ENCODE measurements at regions not wholly inside any gene's neighbourhood (a gene's known extent, or its start where the extent isn't known, plus 50 kb on each side); places are given as distances from the start of the nearest gene placed in this dataset.
"Not testable (repeated sequence)": the region's sequence is repeated elsewhere in the genome, so short reads cannot be mapped to it uniquely, and the experiment has no call there.

DNA sequence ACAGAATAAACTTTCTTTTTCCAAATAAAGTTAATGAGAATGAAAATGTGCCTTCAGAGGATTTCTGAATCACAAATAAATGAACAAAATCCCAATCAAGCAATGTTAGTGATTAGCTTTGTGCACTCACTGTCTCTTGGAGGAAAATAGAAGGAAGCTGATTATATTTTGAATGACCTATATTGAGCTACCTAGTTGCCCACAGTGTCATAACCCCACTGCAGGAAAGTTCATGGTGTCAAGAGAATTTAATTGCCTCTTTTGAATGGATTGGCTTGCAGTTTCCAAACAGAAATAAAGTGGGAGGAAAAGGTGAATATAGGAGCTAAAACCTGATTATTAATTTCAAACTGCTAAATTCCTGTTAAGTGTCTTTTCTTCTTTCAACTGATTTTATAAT is 515.9 kb downstream of the JRKL start:
- DNase-seq (ENCODE audit: low spot score), result no peak

DNA sequence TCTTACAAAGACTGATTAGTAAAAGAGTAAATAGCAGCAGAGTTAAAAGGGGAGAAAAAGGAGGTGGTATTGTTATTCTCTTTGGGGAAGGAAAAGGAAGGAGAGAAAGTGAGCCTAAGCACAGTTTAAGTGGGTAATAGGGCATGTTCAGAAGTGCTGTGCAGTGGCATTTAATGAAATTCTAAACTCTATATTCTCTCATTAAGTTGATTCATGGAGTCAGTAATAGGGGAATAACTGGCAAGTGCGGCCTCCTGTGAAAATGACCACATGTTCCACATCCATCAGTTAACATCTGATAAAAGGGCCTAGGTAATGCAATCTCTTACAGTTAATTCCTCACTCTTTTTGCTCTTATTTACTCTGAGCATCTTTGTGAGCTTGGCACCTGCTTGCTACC is 516.7 kb downstream of the JRKL start:
- DNase-seq (ENCODE audit: low spot score), result no peak

DNA sequence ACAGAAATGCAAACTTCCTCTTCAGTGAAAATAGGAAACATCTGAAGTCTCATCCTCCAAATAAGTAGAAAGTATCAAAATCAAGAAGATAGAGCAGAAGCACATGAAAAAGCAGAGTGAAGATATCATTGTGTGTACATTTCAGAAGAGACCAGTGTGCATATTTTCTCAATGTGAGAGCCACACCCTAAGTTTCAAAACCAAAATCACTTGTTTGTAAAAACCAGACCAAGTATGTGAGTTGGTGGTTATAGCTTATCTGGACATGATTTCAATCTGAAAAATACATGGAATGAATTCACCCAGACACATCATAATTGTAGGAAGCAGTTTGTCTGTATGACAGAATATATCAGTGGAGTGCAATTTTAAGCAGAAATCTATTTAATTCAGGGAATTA is 536.0 kb downstream of the JRKL start:
- no peak for DNase-seq (ENCODE audit: low spot score)

DNA sequence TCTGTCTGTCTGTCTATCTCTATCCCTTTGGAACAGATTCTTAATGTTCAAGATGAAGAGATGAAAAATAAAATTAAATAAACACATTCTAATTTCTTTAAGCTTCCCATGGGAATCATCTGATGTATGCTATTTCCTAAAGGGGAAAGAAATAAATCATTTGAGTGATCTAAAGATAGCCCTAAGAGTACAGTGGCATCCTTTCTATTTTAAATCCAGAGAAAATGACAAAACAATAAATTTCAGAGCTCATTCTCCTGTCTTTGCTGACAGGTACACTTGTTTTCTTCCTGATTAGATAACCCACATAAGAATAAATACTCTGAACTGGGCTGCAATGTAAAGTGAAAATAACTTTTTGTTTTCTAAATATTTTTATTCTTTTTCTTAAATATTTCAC is 550.4 kb downstream of the JRKL start:
- no peak for DNase-seq (ENCODE audit: low spot score)

DNA sequence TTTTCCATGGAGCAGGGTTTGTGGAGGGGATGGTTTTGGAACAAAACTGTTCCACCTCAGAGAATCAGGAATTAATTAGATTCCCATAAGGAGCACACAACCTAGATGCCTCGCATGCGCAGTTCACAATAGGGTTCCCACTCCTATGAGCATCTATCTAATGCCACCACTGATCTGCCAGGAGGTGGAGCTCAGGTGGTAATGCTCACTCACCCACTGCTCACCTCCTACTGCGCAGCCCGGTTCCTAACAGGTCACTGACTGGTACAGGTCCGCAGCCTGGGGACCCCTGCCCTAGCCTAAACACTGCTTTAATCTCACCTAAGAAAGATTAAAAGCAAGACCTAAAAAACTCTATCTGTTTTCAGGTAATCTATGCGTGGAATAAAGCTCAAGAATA is 553.0 kb downstream of the JRKL start:
- DNase-seq (ENCODE audit: low spot score), result no peak

DNA sequence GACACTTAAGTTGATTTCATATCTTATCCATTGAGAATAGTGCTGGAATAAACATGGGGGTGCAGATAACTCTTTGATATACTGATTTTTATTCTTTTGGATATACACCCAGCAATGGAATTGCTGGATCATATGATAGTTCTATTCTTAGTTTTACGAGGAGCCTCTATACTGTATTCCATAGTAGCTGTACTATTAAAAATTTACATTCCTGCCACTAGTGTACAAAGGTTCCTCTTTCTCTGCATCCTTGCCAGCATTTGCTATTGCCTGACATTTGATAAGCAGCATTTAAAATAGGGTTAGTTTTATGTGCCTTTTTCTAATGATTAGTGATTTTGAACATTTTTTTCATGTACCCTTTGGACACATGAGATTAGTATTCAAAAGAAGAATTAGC is 554.2 kb downstream of the JRKL start:
- DNase-seq (ENCODE audit: low spot score), result no peak

DNA sequence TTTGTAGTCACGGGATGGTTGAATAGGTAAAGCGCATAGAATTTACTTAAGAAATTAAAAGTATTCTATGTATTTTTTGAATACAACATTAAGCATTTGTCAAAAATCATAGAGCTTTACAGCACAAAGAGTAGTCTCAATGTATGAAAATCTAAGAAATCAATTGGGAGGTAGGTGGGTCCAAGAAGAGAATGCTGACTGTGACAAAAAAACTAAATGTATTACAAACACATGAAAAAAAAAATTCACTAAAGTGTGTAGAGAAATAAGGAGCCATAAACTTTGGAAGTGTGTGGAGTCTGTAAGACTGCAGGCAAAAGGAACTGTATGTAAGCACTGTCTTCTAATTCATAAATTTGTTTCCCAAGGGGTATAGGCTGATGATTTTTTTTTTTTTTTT is 558.3 kb downstream of the JRKL start:
- no peak for DNase-seq (ENCODE audit: low spot score)

DNA sequence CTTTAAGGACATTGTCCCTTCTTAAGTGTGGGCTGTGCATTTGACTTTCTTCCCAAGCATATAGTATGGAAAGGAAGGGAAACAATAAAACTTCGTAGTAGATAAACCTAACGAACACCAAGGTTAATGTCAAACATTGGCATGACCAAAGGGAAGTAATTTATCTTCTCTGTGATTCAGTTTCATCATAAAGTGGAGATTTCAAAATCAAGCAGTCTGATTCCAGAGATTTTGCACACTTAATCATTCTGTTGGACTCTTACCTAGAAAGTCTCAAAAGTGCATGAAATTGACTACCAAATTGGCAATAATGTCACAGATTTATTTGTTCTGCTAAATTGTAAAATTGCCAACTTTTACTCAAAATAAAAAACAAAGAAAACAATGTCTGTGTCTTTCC is 559.7 kb downstream of the JRKL start:
- DNase-seq (ENCODE audit: low spot score), result no peak

DNA sequence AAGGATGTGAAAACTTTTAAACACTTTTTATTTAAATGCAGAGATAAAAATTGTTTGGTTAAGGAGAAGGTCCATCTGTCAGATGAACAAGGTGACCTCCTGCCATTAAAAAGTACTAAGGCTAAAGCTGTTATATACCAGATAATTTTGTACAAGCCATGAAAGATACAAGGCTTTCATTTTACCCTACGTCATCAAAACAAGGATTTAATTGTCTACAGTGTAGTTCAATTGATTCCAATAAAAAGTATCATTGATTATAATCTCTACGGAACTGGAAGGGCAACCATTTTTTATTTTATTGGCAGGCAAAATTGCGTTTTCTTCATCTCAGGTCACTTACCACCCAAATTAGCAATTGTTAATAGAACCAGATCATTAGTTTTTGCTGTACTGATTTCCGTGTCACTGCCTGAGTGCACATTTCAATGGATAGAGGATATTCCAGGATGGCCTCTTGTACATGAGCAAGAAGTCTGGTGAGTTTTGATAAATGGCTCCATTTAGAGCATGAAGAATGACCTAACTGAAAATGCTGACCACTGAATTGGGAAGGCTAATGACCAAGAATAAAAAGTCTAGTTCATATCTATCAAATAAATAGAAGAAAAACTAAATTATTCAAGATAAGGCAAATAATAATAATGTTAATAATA is 564.9 kb downstream of the JRKL start:
- no peak for DNase-seq (ENCODE audit: low spot score)

DNA sequence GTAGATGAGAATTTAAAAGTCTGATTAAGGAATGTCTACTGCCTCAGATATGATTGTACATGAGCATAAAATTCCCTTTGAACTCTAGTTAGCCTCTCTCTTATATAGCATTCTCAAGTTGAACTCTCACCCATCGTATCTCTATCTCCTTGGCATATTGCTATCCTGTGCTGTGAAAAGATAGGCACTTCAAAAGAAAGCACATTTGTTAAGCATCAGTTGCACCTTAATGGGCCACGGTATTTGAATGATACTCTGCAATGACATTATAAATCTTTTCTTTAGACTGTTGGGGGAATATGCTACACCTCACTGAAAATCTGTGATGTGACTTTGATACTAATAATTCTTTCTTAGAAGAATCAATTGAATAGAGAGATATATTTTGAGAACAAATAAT is 570.7 kb downstream of the JRKL start:
- DNase-seq (ENCODE audit: low spot score), result no peak

DNA sequence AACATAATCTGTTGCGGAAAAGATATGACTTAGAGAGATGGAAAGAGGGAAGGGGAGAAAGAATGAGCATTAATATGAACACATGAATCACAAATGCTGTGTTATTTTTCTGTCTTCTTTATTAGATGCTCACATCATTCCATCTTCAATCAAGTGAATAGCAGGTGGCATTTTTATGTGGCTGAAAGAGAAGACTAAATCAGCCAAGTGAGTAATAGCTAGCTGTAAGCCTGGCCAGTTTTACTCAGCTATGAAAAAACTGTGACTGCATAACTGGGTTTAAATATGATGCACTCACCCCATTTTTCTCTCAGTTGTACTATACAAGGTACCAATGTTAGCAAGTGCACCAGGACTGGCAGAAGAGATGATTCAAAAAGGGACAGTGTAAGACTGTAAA is 571.1 kb downstream of the JRKL start:
- no peak for DNase-seq (ENCODE audit: low spot score)

DNA sequence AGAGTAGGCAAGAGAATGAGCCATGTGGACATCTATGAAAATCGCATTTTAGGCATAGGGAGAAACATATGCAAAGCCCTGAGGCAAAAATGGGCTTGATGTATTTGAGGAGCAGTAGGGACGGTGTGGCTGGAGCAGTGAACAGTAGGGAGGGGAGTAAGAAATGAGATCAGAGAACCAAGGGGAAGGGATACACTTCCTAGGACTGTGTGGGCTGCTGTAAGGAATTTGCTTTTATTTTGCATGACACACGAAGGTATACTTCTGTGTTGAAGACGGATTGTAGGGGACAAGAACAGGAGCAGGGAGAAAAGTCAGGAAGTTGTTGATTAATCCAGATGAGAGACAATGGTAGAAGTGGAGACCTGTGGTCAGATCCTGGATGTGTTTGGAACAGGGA is 572.1 kb downstream of the JRKL start:
- DNase-seq (ENCODE audit: low spot score), result no peak

DNA sequence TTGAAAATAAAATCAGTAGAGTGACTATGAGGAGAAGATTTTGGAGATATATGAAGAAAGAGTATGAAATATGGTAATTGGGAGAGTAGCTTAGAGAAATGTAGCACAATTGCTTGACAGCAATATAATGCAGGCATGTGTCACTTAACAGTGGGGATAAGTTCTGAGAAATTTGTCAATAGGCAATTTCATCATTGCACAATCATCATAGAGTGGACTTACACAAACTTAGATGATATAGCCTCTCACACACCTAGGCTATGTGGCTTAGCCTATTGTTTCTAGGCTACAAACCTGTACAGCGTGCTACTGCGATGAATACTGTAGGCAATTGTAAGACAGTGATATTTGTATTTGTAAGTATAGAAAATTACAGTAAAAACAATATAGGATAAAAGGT is 573.6 kb downstream of the JRKL start:
- no peak for DNase-seq (ENCODE audit: low spot score)

DNA sequence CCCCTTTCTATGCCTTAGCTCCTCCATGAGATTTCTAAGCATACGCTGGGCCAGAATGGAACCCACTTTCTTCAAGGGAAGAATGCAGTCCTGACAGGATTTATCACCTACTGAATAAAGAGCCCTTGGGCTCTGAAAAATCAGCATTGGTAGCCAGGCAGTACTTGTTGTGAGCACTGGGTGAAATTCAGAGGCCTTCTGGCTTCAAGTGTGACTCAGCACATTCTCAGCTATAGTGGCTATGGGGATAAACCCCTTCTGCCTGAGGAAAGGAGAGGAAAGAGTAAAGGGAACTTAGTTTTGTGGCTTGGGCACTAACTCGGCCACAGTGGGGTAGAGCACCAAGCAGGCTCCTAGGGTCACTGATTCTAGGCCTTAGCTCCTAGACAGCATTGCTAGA is 574.8 kb downstream of the JRKL start:
- DNase-seq (ENCODE audit: low spot score), result no peak

DNA sequence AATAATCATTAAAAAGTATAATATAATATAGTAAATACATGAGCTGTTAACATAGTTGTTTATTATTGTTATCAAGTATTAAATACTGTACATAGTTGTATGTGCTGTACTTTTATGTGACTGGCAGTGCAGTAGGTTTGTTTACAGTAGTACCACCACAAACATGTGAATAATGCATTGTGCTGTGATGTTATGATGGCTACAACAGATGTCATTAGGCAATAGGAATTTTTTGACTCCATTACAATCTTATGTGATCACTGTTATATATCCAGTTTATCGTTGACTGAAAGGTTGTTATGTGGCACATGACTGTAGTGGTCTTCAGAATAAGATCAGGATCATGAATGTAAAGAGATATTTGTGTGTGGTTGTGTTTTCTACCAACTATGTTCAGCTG is 577.8 kb downstream of the JRKL start:
- DNase-seq (ENCODE audit: low spot score), result no peak

DNA sequence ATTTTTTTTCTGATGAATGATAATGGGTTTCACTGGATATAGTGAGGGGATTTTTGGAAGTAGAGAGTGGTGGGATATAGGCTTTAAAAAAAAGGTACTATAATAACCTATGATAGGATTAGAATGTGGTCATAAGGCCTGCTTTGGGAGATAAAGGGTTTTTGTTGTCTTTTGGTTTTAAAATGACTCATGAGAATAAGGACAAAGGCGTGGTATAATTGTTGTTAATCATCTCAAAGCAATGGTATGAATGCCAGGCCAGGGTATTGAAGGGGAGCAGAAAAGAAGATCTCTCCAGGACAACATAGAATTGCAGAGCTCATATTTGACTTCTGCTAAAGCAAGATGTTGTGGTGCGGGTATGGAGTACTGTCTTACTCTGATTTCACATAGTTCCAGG is 579.4 kb downstream of the JRKL start:
- no peak for DNase-seq (ENCODE audit: low spot score)

DNA sequence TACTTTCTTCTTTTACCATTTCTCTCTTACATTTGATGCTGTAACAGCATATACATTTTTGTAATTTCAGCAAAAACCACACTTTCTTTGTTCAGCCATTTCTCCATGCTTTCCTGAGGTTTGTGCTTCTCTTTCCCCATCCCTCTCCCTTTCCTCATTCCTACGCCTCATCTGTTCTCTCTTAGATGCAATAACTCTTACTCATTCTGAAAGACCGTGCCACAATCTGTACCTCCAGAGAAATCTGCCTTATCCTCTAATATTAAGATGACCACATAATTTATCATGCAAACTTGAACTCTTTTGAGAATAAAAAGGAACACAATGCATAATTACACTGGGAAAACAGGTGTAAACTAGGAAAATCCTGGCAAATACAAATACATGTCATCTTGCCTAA is 588.9 kb downstream of the JRKL start:
- DNase-seq (ENCODE audit: low spot score), result no peak

DNA sequence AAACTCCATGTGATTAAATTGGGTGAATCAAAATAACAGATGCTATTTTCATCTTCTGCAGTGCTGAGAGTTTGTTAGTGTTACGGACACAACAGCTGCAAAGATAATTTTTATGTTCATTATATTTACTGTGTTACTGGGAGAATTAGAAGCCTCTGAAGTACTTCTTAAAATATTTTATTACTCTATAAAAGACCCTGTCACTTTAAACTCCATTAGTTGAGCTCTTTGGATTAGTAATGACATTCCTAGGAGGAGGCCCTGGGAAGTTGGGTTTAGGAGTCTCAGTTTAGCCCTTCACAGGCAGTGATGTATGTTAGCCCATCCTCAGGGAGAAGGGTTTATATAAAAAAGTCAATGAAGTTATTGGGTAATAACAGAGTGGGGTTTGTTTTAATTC is 596.7 kb downstream of the JRKL start:
- no peak for DNase-seq (ENCODE audit: low spot score)

DNA sequence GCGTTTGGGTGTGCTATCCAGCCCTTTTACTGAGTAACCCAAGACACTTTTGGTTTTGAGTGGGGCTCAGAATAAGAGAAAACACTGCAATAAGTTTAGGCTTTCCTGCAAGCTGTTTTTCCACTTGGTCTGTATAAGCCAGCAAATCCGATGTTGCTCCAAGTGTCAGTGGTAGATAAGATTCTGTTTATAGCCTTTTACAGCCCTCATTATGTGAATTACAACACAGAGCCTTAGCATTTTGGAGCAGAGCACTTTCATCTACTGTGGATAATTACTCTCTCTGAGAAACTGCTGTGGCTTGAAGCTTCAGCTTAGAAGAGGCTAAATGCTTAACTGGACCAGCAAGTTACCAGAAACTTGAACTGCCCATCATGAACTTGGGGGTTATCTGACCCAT is 601.1 kb downstream of the JRKL start:
- DNase-seq (ENCODE audit: low spot score), result no peak

DNA sequence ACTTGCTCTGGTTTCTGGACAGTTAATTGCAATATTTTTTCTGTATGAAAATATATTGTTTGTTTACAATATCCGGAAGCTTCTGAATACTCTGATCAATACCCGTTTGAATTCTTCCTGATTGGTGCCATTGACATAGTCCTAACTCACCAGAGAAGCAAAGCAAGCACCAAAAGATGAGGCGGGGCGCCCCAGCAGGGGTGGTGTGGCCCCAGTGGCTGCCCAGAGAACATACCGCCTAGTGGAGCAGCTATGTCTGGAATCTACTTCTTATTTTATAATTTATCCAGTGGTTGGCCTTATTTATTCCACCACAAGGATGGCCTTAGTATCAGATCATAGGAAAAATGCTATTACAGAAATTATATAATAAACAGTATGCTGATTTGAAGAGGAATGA is 610.7 kb downstream of the JRKL start:
- no peak for DNase-seq (ENCODE audit: low spot score)

DNA sequence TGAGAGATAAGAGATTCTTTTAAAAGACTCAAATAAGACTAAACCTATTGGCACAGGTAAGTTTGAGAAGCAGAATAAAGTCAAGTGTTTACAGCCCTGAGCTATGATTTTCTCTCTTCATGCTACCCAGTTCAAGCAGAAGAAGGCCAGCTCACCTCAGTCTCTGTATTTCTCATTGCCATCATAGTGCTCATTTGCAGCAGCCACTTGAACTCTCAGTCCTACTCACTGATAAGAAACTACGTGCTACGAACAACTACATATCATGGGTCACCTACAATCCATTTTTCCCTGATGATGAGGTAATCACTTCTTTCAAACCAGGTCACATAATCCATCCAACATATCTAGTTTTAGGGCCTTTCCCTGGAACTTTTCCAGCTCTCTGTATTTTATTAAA is 617.5 kb downstream of the JRKL start:
- DNase-seq (ENCODE audit: low spot score), result no peak

DNA sequence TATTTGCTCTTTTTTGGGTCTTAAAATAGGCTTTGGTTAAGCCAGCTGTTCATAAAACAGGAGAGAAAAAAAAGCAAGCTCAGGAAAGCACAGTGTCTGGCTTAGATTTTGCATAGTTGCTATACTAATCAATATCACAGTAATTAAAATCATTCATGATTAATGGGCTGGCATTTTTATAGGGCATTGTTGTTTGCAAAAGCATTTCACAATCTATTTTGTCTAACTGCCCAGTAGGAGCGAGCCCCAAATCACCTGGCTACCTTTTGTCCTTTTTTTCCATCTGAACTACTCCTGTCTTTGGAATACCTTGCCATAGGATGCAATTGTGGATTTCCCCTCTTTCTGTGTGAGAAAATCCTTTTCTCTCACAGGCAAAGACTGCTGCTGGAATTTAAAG is 619.8 kb downstream of the JRKL start:
- DNase-seq (ENCODE audit: low spot score), result no peak

DNA sequence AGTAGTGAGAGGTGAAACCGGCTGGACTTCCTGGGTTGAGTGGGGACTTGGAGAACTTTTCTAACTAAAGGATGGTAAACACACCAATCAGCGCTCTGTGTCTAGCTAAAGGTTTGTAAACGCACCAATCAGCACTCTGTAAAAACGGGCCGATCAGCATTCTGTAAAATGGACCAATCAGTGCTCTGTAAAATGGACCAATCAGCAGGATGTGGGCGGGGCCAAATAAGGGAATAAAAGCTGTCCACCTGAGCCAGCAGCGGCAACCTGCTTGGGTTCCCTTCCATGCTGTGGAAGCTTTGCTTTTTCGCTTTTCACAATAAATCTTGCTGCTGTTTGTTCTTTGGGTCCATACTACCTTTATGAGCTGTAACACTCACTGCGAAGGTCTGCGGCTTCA is 621.2 kb downstream of the JRKL start:
- DNase-seq (ENCODE audit: low spot score), result not testable (repeated sequence)

DNA sequence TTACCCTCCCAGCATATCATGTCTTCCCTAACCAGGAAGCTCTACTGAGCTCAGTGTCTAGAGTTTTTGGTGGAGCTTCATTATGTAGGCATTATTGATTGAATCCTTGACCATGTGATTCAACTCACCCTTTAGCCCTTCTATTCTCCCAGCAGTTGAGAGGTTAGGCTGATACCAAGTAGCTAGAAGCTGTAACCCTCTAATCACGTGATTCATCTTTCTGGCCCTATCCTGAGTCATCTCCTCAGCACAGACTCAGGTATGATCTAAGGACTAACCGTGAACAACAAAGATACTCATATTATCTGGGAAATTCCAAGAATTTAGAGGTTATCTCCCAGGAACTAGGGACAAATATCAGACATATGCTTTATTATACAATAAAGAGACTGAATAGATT is 625.5 kb downstream of the JRKL start:
- no peak for DNase-seq (ENCODE audit: low spot score)

DNA sequence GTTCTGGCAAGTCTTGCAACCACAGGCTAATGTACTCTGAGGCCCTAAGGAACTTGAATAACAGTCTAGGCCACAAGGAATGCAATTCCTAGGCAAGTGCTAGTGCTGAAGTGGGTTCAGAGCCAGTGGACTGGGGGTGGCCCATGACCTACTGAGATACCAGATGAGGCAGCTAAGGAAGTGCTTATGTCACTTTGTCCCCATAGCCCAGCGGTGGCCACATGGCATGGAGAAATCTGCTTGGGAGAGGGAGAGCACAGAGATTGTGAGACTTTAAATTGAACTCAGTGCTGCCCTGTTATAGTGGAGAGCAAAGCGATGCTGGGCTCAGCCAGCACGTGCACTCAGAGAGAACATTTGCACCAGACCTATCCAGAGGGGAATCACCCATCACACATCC is 629.5 kb downstream of the JRKL start:
- no peak for DNase-seq (ENCODE audit: low spot score)

Data from hematopoietic multipotent progenitor cell treated with erythropoietin and hydrocortisone succinate and interleukin-3 and kit ligand, for 15 days (in vitro differentiated cells).